ENCODE measurements at regions not wholly inside any gene's neighbourhood (a gene's known extent, or its start where the extent isn't known, plus 50 kb on each side); places are given as distances from the start of the nearest gene placed in this dataset.
"Not testable (repeated sequence)": the region's sequence is repeated elsewhere in the genome, so short reads cannot be mapped to it uniquely, and the experiment has no call there.

DNA sequence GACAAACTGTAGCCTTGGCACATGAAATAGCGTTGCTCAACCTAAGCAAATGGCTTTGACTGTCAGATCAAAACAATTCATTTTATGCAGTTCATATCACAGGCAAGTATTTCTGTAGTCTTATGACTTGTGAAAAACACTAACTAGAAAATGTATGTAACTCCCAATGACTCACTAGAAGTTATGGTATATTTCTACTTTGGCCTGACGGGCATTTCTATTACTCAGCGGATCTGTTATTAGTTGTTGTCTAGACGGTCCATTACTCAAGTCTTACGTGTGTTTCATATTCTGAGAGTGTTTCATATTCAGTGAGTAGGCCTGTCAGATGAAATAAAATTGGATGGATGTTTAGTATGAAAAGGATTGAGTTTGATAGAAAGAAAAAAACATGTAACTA lies 880.9 kb downstream of the PRIM2 start:
- Mint-ChIP-seq H3K36me3 (ENCODE audit: insufficient read depth in 1 of 3, low read depth in 3 of 3) (peaks cover 0 to 10% (median 0%) of the 10 kb centered on the region in 3 experiments; a peak in 2 of 7 replicates), H3K27ac (no peak overlapping the region), H3K9me3 (peaks cover 26 to 79% of the 10 kb centered on the region in 2 experiments), H3K4me1 (no peaks in the 10 kb centered on the region), H3K27me3 (ENCODE audit: low read depth) (no peaks in the 10 kb centered on the region), H3K4me3 (no peak overlapping the region)
- no peak overlapping the region for H3K56ac ChIP-seq (ENCODE audit: insufficient read length, low read depth, low read length)
- H2BK15ac ChIP-seq (ENCODE audit: low read depth, low read length) = no peak overlapping the region
- H3K4me1 ChIP-seq (ENCODE audit: insufficient read depth, low read length) = no peaks in the 10 kb centered on the region
- no peak overlapping the region for H2BK12ac ChIP-seq (ENCODE audit: insufficient read length, low read depth, low read length)
- H3K18ac ChIP-seq (ENCODE audit: insufficient read length, low read depth, low read length) = no peak overlapping the region
- H4K91ac ChIP-seq (ENCODE audit: insufficient read length, low read depth, low read length) = no peak overlapping the region
- H3K27ac ChIP-seq (ENCODE audit: insufficient read length, low read depth, low read length) = no peak overlapping the region
- H3K79me1 ChIP-seq (ENCODE audit: insufficient read depth, low read depth, low read length, poor library complexity, severe bottlenecking) = no peaks in the 10 kb centered on the region
- no peak overlapping the region for H2BK20ac ChIP-seq (ENCODE audit: low read depth, low read length, poor library complexity, severe bottlenecking)
- H2AK5ac ChIP-seq (ENCODE audit: insufficient read length, low read length) = no peak overlapping the region
- no peak overlapping the region for H4K5ac ChIP-seq (ENCODE audit: insufficient read length, low read depth, low read length)
- no CpG with 5 or more reads among the region's 5 CpGs for WGBS (ENCODE audit: extremely low coverage, insufficient read length, low lambda C conversion rate)
- H3K23me2 ChIP-seq (ENCODE audit: insufficient read length, low read depth, low read length, poor library complexity, severe bottlenecking) = no peaks in the 10 kb centered on the region
- H2BK120ac ChIP-seq (ENCODE audit: low read depth, low read length, poor library complexity, severe bottlenecking) = no peak overlapping the region
- TF ChIP-seq, protein P1, sequence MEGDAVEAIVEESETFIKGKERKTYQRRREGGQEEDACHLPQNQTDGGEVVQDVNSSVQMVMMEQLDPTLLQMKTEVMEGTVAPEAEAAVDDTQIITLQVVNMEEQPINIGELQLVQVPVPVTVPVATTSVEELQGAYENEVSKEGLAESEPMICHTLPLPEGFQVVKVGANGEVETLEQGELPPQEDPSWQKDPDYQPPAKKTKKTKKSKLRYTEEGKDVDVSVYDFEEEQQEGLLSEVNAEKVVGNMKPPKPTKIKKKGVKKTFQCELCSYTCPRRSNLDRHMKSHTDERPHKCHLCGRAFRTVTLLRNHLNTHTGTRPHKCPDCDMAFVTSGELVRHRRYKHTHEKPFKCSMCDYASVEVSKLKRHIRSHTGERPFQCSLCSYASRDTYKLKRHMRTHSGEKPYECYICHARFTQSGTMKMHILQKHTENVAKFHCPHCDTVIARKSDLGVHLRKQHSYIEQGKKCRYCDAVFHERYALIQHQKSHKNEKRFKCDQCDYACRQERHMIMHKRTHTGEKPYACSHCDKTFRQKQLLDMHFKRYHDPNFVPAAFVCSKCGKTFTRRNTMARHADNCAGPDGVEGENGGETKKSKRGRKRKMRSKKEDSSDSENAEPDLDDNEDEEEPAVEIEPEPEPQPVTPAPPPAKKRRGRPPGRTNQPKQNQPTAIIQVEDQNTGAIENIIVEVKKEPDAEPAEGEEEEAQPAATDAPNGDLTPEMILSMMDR (conservative IDR thresholded peaks at IDR 0.05) = no peak
- H3K9me3 ChIP-seq (ENCODE audit: control insufficient read depth, low read depth, low read length) = peaks cover 8% of the 10 kb centered on the region
- DNase-seq = no peak
- no peak overlapping the region for H3K14ac ChIP-seq (ENCODE audit: insufficient read depth, low read length)
- no peak overlapping the region for H3K23ac ChIP-seq (ENCODE audit: insufficient read length, low read depth, low read length)
- no peak overlapping the region for H4K8ac ChIP-seq (replicated peaks; ENCODE audit: insufficient read length, low read depth, low read length)
- H3K9ac ChIP-seq (ENCODE audit: extremely low read depth, insufficient read length, low read length) = no peak overlapping the region
- no peaks in the 10 kb centered on the region for H3K79me2 ChIP-seq (ENCODE audit: insufficient read depth, low read length)
- H3K4ac ChIP-seq (ENCODE audit: low read depth, low read length) = no peak overlapping the region
- H4K20me1 ChIP-seq (ENCODE audit: control insufficient read depth, insufficient read depth, insufficient read length) = no peaks in the 10 kb centered on the region
- no peak overlapping the region for H2BK5ac ChIP-seq (ENCODE audit: insufficient read length, low read length)
- no peak overlapping the region for H2AFZ ChIP-seq (ENCODE audit: low read length)
- no peak overlapping the region for H3K4me2 ChIP-seq (ENCODE audit: insufficient read depth, insufficient read length, low read length)
- H3K27me3 ChIP-seq (ENCODE audit: insufficient read depth, low read length) = no peaks in the 10 kb centered on the region
- H3T11ph ChIP-seq (ENCODE audit: low read length) = no peak overlapping the region

DNA sequence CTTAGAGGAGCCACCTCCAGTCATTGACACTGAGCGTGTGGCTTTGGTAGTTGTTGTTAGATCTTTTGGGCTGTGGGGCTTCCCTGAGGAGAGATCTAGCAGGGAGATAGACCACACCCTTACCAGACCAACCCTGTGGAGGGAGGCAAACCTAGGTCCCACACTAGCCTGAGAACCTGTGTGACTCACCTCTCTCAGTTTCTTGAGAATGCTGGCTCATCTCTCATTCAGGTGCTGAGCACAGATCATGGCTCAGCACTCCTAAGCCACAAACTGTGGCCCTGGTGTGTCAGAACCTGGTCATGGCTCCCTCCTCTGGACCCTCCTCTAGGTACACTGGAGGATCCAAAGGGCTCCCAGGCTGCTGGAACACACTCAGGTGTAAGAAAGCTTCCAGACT lies 919.7 kb downstream of the PRIM2 start:
- H3K79me1 ChIP-seq (ENCODE audit: insufficient read depth, low read depth, low read length, poor library complexity, severe bottlenecking); H3K14ac ChIP-seq (ENCODE audit: insufficient read depth, low read length); H3K23me2 ChIP-seq (ENCODE audit: insufficient read length, low read depth, low read length, poor library complexity, severe bottlenecking); H4K91ac ChIP-seq (ENCODE audit: insufficient read length, low read depth, low read length); H3K23ac ChIP-seq (ENCODE audit: insufficient read length, low read depth, low read length); H2AK5ac ChIP-seq (ENCODE audit: insufficient read length, low read length); H3K4ac ChIP-seq (ENCODE audit: low read depth, low read length); H2BK12ac ChIP-seq (ENCODE audit: insufficient read length, low read depth, low read length); H3K56ac ChIP-seq (ENCODE audit: insufficient read length, low read depth, low read length); H2AFZ ChIP-seq (ENCODE audit: low read length); H2BK120ac ChIP-seq (ENCODE audit: low read depth, low read length, poor library complexity, severe bottlenecking); H3K27ac ChIP-seq (ENCODE audit: insufficient read length, low read depth, low read length); H3K9ac ChIP-seq (ENCODE audit: extremely low read depth, insufficient read length, low read length); DNase-seq; H3K4me3 Mint-ChIP-seq; H3K27ac Mint-ChIP-seq; H4K8ac ChIP-seq (replicated peaks; ENCODE audit: insufficient read length, low read depth, low read length); H3K79me2 ChIP-seq (ENCODE audit: insufficient read depth, low read length); H3K27me3 ChIP-seq (ENCODE audit: insufficient read depth, low read length); H3K27me3 Mint-ChIP-seq (ENCODE audit: low read depth); H2BK5ac ChIP-seq (ENCODE audit: insufficient read length, low read length); H3T11ph ChIP-seq (ENCODE audit: low read length); H2BK20ac ChIP-seq (ENCODE audit: low read depth, low read length, poor library complexity, severe bottlenecking); H4K5ac ChIP-seq (ENCODE audit: insufficient read length, low read depth, low read length); H4K20me1 ChIP-seq (ENCODE audit: control insufficient read depth, insufficient read depth, insufficient read length); H3K18ac ChIP-seq (ENCODE audit: insufficient read length, low read depth, low read length); H2BK15ac ChIP-seq (ENCODE audit: low read depth, low read length); H3K4me2 ChIP-seq (ENCODE audit: insufficient read depth, insufficient read length, low read length); H3K4me1 Mint-ChIP-seq; H3K4me1 ChIP-seq (ENCODE audit: insufficient read depth, low read length): not testable (repeated sequence)
- H3K9me3 Mint-ChIP-seq = peaks cover 89 to 95% of the 10 kb centered on the region in 2 experiments
- peaks cover 7 to 20% (median 13%) of the 10 kb centered on the region in 3 experiments for H3K36me3 Mint-ChIP-seq (ENCODE audit: insufficient read depth in 1 of 3, low read depth in 3 of 3)
- WGBS (ENCODE audit: extremely low coverage, insufficient read length, low lambda C conversion rate) = no CpG with 5 or more reads among the region's 1 CpG
- H3K9me3 ChIP-seq (ENCODE audit: control insufficient read depth, low read depth, low read length) = peaks cover 37% of the 10 kb centered on the region
